ENCODE measurements at regions not wholly inside any gene's neighbourhood (a gene's known extent, or its start where the extent isn't known, plus 50 kb on each side); places are given as distances from the start of the nearest gene placed in this dataset.
"Not testable (repeated sequence)": the region's sequence is repeated elsewhere in the genome, so short reads cannot be mapped to it uniquely, and the experiment has no call there.

DNA sequence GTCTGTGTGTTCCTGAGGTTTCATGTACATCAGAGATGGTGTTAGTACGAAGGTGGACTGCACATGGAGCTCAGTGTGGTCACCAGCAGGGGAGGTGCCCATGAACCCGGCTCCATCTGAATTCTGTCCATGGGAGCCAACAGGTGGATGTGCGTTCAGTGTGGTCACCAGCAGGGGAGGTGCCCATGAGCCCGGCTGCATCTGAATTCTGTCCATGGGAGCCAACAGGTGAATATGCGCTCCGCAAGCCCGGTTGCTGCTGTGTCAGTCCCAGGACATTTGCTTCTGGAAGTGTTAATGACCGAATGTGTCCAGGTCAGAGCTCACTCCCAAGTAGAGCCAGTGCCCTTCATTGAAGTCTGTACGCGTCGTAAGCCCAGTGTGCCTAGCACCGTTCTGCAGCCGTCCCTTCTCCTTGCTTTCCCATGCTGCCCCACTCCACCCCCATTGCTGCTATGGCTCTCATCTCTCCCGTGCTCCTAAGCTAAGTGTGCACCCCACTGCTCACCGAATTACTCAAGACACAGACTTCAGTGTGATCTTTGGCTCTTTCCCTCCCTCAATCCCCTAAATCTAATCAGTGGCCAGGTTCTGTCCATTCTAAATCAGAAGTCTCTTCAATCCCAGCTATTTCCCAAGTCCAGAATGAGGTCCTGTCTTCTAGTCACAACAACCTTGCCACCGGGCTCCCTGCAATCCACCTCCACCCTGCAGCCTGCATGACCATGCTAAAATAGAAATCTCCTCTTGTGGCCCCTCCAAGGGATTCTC lies 352.4 kb downstream of the TCERG1L start:
- no peak for DNase-seq

DNA sequence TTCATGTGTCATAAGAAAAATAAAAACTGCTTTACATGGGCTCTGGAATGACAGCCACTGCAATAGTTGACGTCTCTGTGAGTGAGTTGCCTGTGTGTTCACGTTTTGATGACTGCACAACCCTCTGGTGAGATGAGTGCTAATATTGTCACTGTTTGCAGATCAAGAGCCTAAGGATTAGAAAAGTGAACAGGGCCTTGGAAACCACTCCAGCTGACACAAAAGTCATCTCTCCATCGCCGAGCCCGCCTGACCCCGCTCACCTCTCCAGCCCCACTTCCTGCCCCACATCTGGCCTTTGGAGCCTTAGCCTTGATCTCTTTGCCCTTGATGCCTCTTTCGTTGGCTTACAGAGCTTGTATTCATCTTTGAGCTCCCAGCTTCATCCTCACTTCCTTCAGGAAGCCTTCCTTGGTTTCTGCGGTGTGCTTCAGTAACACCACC lies 351.7 kb downstream of the TCERG1L start:
- no peak for DNase-seq

DNA sequence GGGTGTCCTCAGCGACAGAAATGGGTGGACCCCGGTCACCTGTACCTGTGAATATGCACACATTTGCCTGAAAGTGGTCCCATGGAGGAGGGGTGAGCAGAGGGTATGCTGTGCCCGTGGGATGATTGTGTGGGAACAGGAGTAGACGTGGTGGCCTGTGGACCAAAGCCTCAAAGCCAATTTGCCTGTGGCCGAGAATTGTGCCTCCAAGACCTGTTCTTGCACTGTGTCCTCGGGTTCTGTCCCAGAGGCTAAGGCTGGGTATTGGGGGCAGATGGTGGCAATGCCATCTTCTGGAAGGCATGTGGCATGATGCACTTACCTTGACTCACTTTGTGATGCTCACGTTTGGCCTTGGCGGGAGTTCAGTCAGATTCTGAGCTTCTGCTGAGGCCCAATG lies 351.0 kb downstream of the TCERG1L start:
- no peak for DNase-seq

DNA sequence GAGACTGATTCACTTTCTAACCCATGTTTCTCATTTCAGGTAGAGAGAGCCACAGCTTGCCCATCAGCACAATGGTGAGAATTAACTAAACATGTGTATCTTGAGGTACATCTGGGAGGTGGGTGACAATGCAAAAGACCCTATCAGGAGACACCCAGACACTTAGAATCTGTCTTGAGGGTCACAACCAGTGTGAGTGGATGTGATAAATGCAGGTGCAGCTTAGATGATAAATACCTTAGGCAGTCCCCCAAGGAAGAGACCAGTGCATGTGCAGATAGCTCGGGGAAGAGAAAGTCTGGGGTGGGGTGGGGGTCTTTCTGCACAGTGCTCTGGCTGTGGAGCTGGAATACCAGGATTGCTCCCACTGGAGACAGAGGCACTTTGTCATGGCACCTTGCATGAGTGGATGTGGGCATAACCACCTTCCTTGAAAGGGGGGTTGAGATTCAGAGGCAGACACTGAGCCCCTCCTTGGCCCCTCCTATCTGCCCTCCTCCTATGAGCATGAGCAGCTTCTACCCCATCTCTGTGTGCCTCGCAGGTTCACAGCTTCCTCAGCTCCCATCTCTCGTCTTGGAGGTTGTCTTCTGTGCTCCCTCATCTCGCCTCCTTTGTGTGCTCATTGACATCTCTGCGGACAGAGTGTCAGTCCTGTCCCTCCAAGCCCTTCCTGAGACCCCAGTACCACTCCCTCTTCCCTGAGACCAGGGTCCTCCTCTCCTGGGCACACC lies 349.8 kb downstream of the TCERG1L start:
- DNase-seq = no peak

DNA sequence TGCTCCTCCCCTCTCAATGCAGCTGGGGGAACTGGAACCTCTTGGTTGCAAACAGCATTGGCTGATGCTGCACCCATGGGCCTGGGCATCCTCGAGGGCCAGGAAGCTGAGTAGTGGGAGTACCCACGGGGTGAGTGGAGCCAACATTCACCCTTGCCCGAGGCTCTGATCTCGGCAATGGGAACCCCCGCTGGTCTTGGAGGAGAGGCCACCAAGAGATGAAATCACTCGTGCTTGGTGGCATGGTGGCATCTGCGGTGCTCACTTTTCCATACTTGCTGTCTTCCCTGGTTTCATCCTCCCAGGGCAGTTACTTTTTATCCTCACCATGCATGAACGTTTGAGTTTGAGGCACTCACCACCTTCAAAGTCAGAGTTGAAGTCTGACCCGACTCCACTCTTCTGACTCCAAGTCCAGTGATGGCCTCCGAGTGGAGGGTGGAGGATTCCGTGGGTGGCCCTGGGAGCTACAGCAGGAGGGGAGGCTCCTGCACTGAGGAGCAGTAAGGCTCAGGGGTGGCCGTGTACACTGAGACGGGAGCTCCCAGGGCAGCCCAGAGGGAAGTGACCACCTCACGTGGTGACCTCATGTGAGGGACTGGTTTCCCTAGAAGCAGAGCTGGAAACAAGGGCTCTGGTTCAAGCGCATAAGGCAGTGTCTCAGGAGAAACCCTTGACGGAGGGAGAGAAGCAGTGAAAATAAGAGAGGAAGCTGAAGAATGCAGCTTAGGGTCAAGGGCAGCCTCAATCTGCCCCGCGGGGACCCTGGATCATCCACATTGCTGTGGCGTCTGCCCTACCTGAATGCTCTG lies 349.1 kb downstream of the TCERG1L start:
- DNase-seq = no peak

DNA sequence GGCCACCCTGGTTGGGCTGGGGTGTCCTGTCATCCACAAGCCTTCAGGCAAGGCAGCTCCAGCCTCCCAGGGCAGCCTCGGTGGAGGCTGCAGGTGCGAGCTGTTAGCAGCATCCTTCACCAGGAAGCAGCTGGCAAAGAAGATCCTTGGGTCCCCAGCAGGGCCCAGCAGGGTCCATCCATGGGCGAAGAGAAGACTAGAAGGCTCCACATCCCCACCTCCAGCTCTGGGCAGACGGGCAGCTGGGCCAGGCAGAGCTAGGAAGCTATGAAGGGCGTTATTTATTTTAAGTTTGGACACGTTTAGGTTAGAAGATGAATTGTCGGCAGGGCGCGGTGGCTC lies 348.5 kb downstream of the TCERG1L start:
- no peak for DNase-seq

DNA sequence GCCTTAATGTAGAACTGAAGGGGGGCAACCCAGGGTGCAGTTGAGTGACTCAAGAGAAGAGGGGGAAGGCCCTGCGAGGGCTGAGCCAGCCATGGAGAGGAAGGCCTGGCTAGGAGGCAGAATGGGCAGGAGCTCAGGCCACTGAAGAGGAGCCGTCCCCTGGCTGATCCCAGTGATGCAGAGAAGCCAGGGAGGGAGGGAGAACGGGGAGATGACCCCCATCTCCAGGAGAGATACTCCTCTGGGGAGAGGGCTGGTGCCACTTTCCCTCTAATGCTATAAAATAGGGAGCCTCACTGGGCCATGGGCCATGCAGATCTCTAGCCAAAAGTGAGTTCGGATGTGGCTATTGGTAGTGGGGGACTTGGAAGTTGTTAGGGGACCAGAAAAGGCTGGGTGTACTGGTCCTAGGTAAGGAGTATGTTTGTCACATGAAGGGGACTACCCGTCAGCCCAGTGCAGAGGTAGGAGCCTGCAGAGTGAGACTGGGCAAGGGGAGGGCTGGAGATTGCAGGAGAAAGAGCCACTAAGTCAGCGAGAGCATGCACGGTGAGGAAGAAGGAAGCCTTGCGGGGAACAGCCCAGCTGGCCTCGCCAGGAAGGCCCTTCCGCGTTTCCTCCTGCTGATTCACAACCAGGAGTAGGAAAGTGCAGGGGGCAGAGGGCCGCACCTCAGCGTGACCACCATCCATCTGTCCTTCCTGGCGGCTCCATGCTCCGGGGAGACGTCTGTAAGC lies 347.6 kb downstream of the TCERG1L start:
- no peak for DNase-seq

DNA sequence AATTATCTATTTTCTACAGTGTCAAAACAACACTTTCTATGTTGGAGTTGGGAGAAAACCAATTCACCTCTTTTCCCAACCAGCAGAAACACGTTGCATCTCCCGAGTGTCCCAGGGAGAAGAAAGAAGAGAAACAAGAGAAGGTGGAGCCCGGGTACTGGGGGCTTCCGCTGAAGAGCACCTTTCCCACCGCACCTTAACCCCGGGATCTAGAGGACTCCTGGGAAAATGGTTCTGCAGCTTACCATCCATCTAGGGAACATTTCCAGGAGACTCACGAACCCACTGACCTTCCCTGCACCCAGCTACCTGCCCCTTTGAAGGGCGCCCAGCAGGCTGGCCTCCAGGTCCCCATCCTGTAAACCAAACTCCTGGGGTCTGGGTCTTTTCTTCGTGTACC lies 346.8 kb downstream of the TCERG1L start:
- DNase-seq = no peak

DNA sequence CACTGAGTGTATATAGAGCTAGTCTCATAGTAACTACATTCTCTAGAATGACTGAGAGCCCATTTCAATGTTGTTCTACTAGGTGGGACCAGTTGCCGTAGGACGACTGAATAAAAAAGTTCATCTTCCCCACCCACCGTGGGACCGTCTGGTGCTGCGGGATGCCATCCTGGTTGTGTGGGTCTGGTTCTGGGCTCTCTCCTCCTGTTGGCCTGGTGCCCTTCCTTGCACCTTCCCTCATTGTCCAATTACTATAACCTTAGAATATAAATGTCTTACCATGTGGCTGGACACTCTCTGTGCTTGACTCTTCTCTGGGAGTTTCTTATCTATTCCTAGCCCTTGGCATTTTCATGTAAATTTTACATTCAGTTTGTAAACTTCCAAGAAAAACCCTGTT lies 344.4 kb downstream of the TCERG1L start:
- no peak for DNase-seq

DNA sequence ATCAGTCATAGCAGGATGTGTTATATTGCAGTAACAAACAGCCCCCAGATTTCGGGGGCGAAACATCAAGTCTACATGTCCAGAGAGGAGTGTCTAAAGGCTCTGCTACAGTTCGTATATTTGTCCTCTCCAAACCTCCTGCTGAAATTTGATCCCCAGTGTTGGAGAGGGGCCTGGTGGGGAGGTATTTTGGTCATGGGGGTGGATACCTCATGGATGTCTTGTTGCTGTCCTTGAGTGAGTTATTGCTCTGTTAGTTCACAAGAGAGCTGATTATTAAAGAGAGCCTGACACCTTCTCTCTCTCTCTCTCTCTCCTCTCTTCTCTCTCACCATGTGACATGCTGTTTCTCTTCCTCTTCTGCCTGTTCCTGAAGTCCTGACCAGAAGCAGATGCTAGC lies 343.7 kb downstream of the TCERG1L start:
- DNase-seq = no peak

DNA sequence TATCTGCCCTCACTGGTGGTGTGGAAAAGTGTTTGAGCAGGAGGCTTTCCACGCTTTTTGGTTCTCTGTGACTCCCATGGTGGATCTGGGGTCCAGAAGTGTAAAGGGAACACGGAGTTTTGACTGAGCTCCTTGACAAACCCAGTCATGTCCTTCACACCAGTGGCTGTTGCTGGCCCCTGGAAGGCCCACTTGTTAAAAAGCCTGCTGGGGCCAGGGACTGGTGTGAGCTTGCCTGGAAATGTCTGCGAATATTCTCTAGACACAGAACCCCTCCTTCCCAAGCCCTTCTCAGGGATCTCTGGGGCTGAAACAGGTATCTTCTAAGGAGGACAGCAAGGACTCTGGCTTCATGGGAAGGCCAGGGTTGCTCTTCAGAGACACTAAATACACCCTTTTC lies 343.0 kb downstream of the TCERG1L start:
- no peak for DNase-seq

DNA sequence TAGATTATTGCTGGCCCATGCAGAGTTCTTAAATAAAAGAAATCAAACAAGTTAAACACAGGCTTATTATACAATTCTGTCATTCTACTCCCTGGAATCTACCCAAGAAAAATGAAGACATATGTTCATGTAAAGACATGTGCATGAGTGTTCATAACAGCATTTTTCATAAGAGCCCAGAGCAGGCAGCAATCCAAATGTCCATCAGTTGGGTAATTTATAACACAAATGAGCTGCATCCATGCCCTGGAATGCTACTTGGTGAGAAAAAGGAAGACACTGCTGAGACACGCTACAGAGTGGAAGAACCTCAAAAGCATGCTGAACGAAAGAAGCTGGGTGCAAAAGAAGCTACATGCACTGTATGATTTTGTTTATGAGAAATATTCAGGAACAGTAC lies 342.6 kb downstream of the TCERG1L start:
- no peak for DNase-seq

DNA sequence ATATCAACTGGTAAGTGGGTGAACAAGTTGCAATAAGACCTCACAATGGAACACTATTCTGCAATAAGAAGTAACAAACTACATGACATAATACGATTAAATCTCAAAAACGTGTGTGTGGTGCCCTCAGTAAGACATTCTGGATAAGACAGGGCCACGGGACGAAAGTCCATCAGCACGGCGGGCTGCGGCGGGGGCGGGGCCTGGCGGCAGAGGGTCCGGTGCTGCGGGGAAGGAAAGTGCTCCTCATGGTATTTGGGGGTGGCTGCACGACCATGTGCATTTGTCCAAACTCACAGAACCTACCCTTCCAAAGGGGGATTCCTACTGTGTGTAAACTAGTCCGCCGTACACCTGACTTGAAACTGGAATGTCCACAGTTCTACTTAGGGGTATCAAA lies 341.8 kb downstream of the TCERG1L start:
- DNase-seq = no peak

DNA sequence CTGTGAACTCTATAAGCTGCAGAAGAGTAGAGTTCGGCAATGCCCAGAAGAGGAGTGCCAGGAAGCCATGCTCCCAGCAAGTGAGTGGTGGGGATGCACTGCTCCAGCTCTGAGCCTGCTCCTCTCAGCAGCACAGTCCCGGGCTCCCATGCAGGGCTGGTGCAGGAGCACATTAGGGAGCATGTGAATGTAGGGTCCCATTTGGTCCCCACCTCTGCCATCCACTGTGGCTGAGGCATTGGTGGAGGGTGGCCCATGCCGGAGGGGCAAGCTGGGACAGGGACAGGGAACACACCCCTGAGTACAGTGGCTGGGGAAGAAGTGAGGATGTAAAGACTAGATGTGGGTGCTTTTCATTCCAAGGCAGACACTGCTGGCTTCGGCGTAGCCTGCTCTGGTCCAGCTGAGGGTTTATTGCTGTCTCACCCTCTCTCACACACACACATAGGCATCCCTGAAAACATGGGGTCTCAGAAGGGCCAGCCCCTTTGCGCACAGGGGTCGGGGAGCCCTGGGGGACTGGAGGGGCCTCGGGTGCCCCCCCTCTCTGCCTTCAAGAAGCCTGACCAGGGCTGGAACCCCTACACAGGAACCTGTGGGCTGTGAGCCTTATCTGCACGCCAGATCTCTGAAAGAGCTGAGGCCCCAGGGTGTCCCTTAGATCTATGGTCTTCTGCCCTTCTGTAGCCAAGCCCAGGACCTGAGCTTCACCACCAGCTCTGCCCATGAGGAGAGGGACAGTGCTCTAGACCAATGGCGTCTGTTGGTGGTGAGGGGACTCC lies 341.0 kb downstream of the TCERG1L start:
- DNase-seq = no peak

DNA sequence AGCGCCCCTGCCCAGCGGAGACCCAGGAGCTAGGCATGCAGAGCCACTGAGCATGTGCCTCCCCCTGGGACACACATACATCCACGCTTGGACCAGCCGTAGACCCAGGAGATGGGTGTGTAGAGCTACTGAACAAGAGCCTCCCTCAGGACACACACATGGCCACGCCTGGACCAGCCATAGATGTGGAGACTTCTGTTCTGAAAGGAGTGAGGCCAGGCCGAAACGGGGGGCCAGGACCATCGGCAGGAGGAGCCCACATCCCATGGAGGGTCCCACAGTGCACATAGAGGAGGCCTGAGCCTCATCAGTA lies 340.4 kb downstream of the TCERG1L start:
- DNase-seq = no peak

DNA sequence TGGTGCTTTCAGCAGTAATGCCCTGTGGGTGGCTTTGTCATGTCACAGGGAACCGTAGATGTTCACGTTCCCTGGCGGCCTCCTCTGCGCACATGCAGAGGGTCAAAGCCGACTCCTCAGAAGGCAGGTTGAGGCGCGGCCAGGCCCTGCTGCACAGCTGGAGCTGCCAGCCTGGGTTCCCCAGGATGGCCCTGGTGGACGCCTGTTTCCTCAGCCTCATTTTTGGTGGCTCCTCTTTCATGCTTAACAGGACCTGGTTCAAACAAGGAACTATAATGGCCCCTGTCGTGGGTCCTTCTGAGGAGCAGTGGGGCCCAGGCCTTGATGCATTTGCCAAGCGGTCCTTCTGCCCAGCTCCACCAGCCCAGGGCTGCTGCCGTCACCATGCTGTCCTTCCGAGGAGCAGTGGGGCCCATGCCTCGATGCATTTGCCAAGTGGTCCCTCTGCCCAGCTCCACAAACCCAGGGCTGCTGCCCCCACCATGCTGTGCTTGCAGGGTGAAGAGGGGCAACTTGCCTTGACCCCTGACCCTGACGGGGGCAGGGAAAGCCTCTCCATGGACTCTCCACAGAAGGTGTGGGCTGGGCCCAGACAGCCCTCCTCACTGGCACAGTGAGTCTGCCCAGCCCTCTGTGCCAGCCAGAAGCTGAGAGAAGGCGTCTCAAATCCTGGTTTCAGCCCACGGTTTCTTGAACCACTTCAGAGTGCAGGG lies 338.2 kb downstream of the TCERG1L start:
- no peak for DNase-seq

DNA sequence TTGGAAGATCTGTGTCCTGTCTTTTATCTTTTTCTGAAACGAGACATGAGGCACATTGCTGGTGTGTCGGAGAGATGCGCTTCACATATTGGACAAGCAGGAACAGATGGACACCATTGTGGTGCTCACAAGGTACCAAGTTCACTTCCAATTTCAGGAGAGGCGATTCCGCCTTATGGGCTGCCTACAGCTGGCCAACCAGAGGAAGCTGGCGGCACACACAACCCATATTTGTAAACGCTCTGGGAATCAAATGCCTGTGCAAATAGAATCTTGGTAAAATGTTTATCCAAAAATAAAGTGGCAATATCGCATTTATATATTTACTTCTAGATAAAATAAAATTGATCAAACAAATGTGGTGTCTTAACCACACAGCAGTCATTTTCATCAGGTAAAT lies 337.4 kb downstream of the TCERG1L start:
- no peak for DNase-seq

DNA sequence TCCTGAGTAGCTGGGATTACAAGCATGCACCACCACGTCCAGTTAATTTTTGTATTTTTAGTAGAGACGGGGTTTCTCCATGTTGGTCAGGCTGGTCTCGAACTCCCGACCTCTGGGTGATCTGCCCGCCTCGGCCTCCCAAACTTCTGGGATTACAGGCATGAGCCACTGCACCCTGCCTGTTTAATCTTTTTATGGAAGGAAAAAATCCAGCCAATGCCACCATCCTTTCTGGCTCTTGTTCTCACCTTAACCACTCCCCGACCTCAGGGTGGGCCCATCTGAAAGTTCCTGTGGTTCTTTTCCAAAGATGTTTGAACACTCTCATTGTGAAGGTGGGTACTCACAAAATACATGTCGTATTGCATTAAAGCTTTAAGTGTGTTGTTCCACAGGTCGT lies 336.2 kb downstream of the TCERG1L start:
- DNase-seq = not testable (repeated sequence)

DNA sequence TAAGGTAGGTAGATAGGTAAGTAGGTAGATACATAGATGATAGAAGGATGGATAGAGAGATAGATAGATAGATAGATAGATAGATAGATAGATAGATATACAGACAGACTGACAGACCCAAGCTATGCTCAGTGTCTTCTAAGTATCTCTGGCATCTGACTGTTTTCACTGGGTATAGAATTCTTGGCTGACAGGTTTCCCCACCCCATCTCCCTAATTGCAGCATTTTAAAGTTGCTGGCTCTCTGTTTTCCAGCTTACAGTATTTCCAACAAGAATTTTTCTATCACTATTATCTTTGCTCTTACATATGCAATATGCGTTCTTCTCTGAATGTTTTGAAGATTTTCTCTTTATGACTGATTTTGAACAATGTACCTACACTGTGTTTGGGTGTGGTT lies 328.7 kb downstream of the TCERG1L start:
- DNase-seq = no peak

DNA sequence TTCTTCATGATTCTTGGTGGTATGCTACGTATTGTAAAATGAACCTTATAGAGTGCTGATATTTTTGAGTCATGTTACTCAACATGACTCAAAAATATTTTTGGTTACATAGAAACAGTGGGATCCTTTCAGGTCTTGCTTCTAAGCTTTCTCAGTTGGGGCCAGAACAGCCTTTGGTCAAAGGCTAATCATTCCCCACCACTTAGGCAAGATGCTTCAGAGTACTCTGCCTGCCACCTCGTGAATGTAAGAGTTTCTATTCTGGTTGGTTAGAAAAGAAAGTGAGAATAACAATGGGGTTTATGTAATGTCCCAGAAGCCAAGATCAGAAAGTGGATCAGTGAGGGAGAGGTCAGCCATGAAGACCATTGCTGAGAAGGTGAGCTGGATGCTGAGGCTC lies 327.8 kb downstream of the TCERG1L start:
- no peak for DNase-seq

DNA sequence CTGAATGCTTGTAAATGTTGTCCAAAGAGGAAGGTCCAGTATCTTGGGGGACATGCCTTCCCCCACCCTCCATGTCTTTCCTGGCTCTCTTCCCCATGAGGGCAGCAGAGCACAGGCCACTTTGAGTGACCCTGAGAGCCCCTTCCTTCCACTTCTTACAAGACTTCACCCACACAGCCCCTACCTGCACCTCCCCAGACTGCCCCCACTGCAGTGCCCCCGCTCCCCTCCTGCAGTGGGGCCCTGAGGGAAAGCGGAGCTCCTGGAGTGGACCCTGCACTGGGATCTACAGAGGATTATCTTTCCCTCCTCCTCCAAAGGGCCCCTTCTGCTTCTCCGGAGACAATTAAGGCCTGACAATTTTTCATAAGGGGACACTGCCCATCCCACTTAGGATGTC lies 326.8 kb downstream of the TCERG1L start:
- DNase-seq = no peak
